ENCODE measurements at regions not wholly inside any gene's neighbourhood (a gene's known extent, or its start where the extent isn't known, plus 50 kb on each side); places are given as distances from the start of the nearest gene placed in this dataset.
"Not testable (repeated sequence)": the region's sequence is repeated elsewhere in the genome, so short reads cannot be mapped to it uniquely, and the experiment has no call there.

DNA sequence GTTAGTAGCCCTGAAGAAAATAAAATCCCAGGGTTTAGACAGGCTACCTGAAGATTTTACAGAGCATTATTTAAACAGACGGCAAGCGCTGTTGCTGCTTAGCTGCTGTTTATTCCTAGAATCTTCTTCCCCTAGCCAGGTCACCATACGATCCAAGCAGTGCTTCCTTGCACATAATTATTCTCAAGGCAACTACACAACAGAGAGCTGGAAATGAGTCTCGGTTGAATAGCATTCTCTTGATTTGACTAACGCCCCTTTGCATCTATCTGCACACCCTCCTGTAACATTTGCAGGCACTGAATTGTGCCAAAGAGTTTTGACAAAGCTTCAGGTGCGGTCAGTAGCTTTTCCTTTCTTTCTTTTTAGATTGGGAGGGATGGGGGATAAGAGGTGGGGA, 564.4 kb downstream of the TBL1XR1 start:
- no peak for DNase-seq (ENCODE audit: low read depth in 2 of 2)

DNA sequence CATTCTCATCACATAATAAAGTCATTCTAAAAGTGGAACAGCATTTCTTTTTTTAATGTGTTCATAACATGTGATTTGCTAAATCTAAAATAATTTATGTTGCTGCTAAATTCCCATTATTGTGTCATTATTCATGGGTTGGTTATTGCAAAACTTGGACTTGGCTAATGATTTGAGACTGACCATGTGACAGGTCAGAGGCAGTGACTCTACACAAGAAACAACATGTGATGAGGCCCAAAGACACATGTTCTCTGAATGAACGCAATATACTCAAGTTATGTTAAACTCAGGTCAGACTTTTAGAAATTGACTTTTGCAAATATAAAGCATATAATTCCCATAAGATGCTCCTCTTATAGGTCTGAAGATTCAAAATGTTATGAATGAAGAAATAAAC, 566.1 kb downstream of the TBL1XR1 start:
- no peak for DNase-seq (ENCODE audit: low read depth in 2 of 2)

DNA sequence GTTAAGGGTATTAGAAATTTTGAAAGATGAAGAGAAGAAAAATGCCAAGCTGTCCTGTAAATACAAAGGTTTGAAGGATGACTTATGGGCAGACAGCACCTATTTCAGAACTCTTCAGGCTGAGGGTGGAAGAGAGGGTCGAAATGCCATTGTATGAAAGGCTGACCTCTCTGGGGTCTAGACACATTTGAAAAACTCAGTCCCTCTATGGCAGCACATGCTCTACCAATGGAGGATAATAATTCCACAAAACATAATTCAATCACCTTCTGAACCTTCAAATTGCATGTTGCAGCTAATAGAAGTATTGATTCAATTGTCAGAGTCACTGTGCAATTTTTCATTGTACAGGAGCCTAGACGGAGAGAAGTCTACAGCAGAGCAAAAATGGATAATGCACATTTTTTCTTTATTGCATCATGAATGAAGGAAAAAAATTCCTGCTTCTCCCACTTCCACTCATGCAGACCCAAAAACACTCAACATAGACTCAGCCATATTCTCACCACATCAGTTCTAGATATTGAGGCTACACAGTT, 569.1 kb downstream of the TBL1XR1 start:
- DNase-seq (ENCODE audit: low read depth in 2 of 2): no peak

DNA sequence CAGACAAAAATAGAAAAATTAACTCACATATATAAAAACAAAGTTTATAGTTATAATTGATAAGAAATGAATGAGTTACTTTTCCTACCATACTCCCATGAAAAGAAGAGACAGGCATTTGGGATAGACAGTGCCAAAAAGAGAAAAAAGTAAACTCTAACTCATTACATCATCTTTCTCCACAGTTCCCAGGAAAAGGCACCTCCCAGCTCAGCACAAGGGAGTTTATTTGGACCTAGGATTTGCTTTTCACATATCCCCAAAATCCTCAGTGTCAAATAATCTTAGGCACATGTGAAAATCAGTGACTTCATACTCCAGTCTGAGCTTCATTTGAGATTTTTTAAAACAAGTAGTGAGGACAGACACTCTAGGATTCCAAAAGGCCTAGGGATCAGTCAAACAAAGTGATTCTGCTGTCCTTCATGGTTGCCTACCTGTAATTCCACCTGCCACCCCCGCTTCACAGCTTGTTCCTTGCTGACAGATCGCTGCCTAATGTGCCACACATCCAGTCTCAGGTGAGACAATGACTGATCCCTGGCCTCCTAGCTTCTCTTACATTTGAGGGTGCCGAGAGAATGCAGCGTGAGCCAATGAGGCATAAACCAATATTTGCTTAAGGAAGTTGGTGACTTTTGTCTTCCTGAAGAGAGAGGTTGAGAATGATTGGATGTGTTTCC, 573.7 kb downstream of the TBL1XR1 start:
- no peak for DNase-seq (ENCODE audit: low read depth in 2 of 2)

DNA sequence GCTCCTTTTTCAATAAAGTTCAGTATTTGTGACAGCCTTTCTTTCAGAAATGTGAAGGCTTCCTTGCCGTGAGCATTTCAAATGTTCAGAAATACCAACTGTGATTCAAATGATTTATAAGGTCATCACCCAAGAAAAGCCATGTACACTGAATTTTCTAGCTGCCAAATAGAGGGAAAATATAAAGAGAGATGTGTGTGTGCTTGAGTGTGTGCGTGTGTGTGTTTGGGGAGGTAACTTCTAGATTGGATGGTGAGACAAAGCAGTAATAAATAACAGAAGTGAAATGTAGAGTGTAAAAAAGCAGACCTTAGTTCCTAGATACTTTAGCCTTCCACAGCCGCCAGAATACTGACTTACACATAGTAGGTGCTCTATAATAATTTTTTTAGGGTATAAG, 577.4 kb downstream of the TBL1XR1 start:
- DNase-seq (ENCODE audit: low read depth in 2 of 2): no peak

DNA sequence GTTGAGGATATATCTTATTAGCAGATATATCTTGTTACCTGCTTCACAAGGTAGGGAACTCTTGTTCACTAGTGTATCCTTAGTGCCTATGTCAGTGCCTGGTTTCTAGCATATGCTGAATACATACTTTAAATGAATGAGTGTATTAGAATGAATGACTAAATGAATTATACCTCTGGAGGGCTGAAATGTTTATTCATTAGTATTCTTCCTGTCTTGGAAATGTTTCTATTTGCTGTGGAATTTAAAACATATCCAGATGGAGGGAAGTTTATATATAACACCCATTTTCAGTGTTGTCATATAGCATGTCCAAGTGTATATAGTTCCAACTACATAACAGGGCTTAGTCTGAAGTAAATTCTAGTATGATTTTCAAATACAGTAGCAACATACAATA, 581.5 kb downstream of the TBL1XR1 start:
- DNase-seq (ENCODE audit: low read depth in 2 of 2): no peak

DNA sequence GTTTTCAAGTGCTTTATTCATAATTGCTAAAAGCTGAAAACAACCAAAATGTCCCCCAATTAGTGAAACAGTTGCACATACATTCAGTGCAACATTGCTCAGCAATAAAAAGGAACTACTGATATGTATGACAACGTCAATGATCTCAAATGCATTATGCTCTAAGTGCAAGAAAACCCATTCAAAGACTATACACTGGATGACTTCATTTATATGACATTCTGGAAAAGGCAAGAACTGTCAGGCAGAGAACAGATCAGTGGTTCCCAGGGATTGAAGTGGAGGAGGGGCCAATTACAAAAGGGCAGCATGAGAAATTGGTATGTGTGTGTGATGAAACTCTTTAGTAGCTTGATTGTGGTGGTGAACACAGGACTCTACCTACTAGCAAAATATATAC, 585.6 kb downstream of the TBL1XR1 start:
- DNase-seq (ENCODE audit: low read depth in 2 of 2): no peak

DNA sequence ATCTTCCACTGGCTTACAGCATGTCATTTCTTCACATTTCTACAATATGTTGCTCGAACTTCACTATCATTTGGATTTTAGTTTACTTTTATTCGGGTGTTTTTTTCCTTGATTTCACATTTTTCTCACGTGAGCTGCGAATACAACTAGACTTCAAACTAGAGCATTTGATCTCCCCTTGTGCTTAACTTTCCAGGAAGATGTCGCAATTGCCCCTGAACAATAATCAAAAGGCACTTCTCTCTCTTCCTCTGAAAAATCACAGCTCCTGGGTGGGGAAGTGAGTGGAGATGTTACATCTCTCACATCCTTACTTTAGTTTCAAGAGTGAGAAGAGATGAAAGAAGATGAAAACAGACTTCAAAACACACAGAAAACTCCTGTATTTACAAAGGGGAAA, 587.9 kb downstream of the TBL1XR1 start:
- DNase-seq (ENCODE audit: low read depth in 2 of 2): no peak

DNA sequence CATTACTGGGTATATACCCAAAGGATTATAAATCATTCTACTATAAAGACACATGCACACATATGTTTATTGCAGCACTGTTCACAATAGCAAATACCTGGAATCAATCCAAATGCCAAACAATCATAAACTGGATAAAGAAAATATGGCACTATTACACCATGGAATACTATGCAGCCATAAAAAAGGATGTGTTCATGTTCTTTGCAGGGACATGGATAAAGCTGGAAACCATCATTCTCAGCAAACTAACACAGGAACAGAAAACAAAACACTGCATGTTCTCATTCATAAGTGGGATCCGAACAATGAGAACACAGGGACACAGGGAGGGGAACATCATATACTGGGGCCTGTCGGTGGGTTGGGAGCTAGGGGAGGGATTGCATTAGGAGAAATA, 591.7 kb downstream of the TBL1XR1 start:
- not testable (repeated sequence) for DNase-seq (ENCODE audit: low read depth in 2 of 2)

DNA sequence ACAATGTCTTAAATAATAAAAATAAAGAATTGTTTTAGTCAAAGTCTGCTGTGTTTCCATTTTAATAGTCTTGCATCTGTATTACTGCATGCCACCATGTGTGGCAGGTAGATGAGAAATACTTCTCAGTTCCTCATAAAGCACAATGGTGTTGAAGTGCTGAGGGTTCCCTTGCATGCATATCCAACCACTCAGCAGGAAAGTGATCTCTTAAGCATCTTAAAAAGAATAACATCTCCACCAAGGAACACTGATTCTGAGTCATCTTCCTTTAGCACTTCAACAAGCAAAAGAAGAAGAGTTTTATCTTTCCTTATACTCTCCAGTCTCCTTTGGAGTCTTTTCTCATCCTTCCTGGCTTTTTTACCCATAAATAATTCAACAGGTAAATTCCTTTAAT, 602.0 kb downstream of the TBL1XR1 start:
- DNase-seq (ENCODE audit: low read depth in 2 of 2): no peak

DNA sequence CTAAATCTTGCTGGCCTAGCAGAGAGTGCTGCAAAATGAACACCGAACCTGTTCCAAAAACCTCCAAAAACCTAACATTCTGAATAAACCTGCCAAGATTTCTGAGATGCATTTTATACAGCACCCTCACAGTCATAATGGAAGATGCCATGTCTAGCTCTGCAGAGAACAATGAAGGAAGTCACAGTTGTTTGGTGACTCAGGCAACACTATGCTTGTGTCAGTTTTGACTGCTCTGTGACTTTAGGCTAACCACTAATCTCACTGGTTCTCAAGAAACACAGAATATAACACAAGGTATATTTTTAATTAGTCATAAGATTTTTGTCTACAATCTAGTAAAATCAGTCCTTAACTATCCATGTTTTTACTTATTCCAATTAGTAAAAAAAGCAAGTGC, 606.6 kb downstream of the TBL1XR1 start:
- DNase-seq (ENCODE audit: low read depth in 2 of 2): no peak

DNA sequence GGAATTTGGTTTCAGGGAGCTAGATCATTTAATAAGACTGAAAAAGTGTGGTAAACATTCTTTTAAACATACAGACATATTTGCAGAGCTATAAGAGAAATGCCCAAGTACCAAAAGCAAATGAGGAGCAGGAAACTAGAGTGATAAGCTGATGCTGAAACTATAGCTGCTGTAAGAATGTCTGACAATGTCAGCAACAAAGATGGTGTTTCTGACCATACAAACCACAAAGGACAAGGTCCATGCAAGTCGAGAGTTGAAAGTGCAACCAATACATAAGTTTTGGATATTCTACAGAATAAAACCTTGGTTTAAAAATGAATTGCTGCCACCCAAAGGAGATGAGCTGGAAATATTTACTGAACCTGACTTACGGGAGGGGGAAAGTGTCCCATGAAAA, 610.2 kb downstream of the TBL1XR1 start:
- DNase-seq (ENCODE audit: low read depth in 2 of 2): no peak

DNA sequence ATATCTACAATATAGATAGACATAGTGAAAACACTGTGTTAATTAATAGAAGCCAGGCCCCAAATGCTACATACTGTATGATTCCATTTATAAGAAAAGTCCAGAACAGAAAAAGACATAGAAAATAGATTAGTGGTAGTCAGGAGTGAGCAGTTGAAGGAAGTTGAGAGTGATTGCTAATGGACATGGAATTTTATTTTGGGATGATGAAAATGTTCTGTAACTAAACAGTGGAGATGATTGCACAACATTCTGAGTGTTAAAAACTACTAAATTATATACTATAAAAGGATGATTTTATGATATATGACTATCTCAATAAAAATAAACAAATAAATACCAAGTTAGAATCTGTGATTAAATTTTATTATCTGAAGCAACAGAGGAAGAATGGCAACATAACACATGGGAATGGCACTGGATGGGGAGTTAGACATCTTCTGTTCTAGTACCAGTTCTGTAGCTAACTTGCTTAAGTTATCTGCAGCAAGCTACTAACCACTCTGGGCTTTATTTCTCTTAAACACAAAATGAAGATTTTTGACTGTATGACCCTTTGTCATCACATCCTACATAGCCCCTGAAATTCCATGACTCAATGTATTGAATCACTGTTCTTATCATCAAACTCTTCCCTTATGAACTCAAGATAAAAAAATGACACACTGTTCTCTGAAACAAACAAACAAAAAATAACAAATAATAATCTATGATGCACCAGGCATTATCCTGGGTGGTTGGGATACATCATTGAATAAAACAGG, 612.7 kb downstream of the TBL1XR1 start:
- DNase-seq (ENCODE audit: low read depth in 2 of 2): no peak

DNA sequence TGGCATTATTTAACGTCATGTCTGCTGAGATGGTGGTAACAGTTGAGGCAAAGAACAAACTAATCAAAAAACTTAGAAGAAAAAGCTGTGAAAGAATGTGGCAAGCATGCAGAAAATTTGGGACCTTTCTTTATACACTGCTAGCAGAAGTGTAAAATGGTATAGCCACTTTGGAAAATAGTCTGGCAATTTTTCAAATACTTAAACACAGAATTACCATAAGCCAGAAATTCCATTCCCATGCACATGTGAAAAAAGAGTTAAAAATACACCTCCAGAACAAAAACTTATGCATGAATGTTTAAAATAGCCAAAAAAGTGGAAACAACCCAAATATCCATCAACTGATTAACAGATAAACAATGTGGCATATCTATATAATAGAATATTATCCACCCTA, 613.3 kb downstream of the TBL1XR1 start:
- no peak for DNase-seq (ENCODE audit: low read depth in 2 of 2)

DNA sequence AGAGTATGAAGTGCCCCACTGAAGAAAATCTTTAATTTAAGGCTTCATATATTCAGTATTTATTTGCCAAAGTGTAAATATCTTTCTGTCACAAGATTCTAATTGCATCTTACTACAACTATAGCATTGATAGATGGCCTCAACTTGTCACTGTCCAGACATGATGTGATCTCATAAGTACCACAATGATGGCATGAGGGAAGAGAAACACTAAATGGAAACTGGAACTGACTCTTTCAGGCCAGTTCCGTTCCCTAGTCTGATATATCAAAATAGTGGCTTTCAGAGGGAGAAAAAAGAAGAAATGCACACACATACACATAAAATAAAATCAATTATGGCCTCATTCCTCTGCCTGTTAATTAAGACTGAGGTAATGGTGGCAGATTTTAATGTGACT, 615.7 kb downstream of the TBL1XR1 start:
- no peak for DNase-seq (ENCODE audit: low read depth in 2 of 2)

DNA sequence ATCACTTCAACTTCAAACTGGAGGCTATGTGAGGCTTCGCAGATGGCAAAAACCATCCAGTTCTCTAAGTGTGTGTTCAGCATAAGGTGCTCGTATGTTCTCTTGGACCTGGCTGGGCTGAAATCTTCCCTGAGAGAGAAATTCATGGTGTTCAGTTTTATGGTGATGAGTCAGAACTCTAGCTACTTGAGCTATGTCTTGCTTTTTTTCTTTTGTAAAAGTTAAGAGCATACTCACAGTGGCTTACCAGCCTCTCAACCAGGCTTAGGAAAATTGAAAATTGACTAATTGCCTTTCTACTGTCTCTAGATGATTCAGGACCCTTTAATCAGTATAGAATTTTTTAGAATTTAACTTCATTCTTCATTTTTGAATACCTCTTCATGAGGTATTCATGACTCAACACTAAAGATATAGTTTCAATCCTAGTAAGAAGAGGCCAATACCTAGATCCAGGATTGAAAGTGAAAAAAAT, 617.5 kb downstream of the TBL1XR1 start:
- DNase-seq (ENCODE audit: low read depth in 2 of 2): no peak

DNA sequence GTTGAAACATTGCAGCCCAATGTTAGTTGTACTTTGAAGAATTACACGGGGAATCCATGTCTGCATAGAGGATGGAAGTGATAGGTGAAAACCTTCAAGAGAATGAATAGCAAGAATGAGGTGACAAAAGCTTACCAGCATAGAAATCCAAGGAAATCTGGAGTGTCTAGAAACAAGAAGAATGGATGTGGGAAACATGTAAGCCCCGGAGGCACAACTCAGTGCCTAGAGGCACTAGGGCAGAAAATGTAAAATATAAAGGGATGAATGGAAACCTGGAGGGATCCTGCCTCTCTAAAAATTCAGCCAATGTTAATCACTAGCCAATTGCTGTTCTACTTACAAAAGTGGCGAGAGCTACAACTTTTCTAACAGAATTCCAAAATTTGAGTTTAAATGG, 619.0 kb downstream of the TBL1XR1 start:
- no peak for DNase-seq (ENCODE audit: low read depth in 2 of 2)

DNA sequence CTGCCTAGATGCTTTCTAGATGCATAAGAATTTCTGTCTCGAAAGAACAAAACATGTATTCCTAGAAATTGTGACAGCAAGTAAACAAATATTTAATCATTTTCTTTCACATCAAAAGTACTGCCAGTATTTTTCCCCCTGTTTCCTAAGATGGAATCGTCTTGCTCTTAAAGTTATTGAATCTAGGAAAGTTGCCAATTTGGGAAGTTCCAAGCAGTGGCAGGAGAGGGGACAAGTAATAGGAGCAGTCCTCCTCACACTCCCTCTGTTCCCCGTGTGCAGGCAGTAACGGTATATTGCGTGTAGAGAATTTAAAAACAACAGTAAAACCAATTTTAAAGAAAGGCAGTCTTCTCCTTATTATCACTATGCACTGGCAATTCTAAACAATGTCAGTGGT, 619.8 kb downstream of the TBL1XR1 start:
- no peak for DNase-seq (ENCODE audit: low read depth in 2 of 2)

DNA sequence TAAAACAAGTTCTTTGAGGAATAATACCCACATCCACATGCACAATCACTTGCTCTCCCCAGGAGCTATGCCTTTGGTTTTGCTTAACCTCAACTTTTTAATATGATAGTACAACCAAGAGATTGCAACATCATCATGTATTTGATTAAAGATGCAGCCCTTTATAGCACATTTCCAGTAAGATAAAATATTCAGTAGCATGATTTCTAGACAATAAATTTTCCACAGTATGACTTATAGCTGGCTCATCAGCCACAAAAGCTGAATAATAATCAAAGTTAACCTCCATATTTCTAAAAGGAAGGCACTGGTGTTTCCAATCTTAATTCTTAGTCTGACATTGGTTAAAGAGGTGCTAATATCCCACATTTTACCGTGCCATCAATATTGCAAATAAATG, 622.5 kb downstream of the TBL1XR1 start:
- no peak for DNase-seq (ENCODE audit: low read depth in 2 of 2)

DNA sequence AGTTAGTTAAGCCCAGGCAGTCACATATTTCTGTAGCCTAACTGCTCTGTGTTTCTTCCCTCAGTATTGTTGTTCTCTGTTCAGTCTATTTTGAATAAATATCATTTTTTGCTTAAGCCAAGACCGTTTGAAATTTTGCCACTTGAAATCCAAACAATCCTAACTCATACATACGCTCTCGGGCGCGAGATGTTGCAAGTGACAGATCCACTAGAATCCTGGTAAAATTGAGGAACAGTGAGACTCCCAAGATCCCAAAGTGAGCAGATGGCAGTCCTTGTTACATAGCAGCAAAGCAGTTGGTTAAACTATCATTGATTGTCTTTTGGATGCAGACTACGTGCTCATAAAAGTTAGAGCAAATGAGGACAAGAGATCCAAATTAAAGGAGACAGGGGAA, 625.4 kb downstream of the TBL1XR1 start:
- no peak for DNase-seq (ENCODE audit: low read depth in 2 of 2)

DNA sequence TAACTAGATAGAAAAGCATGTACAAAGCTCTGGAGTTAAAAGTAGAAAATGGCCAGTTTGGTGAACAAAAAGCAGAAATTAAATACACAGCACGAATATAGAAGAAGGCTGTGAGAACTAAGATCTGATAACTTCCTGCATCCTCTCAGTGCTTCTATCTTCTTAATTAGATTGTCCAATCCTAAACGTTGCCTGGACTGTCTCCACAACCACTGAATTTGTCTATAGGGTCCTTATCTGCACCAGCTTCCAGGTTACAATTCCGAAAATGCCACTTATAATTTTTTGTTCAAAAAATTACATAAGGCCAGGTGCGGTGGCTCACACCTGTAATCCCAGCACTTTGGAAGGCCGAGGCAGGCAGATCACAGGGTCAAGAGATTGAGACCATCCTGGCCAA, 626.3 kb downstream of the TBL1XR1 start:
- no peak for DNase-seq (ENCODE audit: low read depth in 2 of 2)

DNA sequence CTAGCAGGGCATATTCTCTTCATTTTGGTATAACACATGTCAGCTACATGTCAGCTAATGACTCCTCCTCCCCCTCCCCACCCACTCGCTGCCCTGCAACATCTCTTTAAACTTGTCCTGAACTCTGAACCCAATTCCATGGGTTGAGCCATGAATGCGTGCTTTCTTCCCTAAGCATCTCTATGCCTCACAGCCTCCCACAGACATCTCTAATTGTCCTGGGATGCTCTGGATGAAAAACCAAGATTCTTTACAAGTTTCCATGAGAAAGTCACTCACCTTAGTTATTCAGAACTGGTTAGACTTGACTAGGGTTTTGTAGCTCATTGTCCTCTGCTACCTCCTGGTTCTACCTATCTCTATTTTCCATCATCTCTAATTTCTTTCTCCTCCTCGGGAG, 629.1 kb downstream of the TBL1XR1 start:
- no peak for DNase-seq (ENCODE audit: low read depth in 2 of 2)

DNA sequence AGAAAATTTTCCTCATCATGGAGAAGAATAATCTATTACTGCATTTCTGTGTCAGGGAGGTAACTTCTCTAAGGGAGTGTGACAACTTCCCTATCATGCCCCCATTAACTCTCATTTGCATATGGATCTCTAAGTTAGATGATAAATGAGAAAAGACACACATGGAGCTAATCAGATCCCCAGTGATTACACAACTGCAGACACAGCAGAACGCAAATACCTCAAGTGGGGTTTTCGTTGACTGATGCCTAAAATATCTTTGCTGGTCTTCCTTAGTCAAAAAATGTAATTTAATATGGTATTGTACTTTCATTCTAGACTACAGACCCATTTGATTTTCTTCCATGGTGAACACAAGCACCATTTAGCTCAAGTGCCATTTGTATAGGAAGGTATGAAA, 630.5 kb downstream of the TBL1XR1 start:
- no peak for DNase-seq (ENCODE audit: low read depth in 2 of 2)
